Fibroblast of lung (primary cell): ENCODE measurements at regions not wholly inside any gene's neighbourhood (a gene's known extent, or its start where the extent isn't known, plus 50 kb on each side); places are given as distances from the start of the nearest gene placed in this dataset.

Source experiments
- EZH2 ChIP-seq: IDR thresholded peaks from 2 replicates; pipeline ENCODE4 v1.5.1; 2012; ENCODE audit warnings: low read length, control low read depth, mild to moderate bottlenecking; ENCODE audit errors: missing control alignments
- TF ChIP-seq, protein P1 (sequence below), 2 donors: IDR thresholded peaks in 1 of 2; conservative IDR thresholded peaks in 1 of 2; 1 replicate in 1 of 2; 2 replicates in 1 of 2; pipeline ENCODE4 v1.5.1; 2011 to 2012; ENCODE audit warnings: low read length in 2 of 2, control low read depth in 1 of 2, inconsistent platforms in 1 of 2, low read depth in 1 of 2, mild to moderate bottlenecking in 1 of 2

GRCh38 chr2:66729416-66730330, 294.7 kb downstream of the MEIS1 start:
- TF ChIP-seq EZH2: no peak
- TF ChIP-seq, protein P1, sequence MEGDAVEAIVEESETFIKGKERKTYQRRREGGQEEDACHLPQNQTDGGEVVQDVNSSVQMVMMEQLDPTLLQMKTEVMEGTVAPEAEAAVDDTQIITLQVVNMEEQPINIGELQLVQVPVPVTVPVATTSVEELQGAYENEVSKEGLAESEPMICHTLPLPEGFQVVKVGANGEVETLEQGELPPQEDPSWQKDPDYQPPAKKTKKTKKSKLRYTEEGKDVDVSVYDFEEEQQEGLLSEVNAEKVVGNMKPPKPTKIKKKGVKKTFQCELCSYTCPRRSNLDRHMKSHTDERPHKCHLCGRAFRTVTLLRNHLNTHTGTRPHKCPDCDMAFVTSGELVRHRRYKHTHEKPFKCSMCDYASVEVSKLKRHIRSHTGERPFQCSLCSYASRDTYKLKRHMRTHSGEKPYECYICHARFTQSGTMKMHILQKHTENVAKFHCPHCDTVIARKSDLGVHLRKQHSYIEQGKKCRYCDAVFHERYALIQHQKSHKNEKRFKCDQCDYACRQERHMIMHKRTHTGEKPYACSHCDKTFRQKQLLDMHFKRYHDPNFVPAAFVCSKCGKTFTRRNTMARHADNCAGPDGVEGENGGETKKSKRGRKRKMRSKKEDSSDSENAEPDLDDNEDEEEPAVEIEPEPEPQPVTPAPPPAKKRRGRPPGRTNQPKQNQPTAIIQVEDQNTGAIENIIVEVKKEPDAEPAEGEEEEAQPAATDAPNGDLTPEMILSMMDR (conservative IDR thresholded peaks at IDR 0.05 in 1 of 2, IDR thresholded peaks at IDR 0.05 in 1 of 2; ENCODE audit: low read depth in 1 of 2, low read length in 2 of 2): no peak
